HG02571 (cell line): ENCODE measurements at regions not wholly inside any gene's neighbourhood (a gene's known extent, or its start where the extent isn't known, plus 50 kb on each side); places are given as distances from the start of the nearest gene placed in this dataset.

ENCODE experiments used
- ATAC-seq: cut with Tn5 transposase; IDR thresholded peaks from one replicate; pipeline ENCODE4 v1.9.1; 2021; ENCODE audit warnings: mild to moderate bottlenecking, moderate library complexity; ENCODE audit not compliant: unreplicated experiment

DNA sequence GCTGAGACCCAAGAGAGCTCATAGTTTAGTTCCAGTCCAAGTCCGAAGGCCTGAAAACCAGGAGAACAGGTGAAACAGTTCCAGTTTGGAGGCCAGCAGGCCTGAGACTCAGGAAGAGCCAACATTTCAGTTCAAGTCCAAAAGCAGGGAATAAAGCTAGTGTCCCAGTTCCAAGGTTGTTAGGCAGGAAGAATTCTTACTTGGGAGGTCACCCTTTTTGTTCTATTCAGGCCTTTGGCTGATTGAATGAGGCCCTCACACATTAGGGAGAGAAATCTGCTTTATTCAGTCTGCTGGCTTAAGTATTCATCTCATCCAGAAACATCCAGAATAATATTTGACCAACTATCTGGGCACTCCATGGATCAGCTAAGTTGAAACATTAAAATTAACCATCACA is 294.6 kb downstream of the PCNX1 start:
- ATAC-seq = no peak

DNA sequence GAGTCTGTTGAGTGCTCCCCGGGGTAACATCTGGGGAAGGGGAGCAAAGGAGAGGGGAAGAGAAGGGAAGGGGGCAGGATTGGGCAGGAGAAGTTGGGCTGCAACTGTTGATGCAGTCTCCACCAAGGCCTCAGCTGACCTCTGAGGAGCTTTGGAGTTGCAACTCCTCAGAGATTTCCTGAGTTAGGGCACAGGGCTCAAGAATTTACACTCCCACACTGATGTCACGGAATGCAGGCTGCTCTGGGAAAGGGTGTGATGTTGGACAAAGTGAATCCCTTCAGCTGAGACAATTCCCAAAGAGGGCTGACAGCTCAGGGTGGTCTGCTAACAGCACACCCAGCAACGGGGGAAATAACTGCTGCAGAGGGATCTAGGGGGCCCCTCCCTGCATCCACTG is 295.6 kb downstream of the PCNX1 start:
- ATAC-seq = no peak

DNA sequence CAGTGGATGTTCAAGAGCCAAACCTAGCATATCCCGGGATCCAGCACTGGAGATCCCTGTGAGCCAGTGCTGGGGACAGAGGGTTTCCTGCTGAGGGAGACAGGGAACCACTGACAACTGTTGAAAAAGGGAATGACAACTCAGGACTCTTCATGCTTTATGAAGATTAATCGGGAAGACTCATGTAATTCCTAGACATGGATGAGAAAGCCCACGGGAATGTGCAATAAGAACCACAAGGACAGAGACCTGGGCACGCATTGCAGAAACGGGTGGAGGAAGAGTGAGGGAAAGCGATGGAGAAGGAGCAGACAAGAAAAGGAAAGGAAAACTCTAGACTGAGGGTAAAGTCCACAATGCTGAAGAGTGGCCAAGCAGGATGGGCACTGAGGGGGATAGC is 296.0 kb downstream of the PCNX1 start:
- ATAC-seq = no peak

DNA sequence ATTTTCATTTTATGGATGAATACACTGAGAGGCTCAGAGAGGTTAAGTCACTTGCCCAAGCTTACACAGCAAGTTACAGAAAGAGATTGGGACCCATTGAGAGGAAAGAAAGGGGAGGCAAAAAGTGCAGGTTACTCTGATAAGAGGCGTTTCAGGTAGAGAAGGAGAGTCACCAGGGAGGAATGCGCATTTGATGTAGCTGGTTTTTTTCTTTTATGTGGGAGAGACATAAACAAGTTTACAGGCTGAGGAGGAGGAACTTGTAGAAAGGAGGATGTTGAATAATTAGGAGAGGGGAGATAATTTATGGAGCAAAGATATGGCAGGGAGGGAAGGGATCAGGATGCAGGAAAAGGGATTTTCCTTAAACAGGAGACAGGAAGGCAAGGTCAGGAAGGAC is 297.0 kb downstream of the PCNX1 start:
- no peak for ATAC-seq

DNA sequence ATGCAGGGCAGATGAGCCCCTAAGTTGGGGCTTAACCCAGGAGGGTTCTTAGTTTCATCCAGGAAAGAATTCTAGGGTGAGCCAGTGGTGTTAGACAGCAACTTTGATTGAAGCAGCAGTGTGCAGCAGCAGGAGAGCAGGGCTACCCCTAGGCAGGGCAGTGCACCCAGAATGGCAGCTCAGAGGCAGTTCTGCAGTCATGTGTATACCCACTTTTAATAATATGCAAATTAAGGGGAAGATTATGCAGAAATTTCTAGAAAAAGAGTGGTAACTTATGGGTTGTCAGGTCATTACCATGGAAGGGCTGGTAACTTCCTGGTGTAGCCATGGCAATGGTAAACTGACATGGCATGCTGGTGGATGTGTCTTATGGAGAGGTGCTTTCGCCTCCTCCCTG is 297.5 kb downstream of the PCNX1 start:
- ATAC-seq = no peak

DNA sequence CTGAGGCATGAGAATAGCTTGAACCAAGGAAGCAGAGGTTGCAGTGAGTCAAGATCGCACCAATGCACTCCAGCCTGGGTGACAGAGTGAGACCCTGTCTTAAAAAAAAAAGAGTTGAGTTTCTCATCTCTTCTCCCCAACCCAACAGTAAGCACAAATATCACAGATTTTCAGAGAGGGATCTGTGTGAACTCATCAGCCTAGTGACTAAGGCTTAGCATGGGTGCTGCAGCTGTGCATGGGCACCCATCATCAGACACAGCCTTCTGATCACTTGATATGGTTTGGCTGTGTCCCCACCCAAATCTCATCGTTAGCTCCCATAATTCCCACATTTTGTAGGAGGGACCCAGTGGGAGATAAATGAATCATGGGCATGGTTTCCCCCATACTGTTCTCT is 298.9 kb downstream of the PCNX1 start:
- no peak for ATAC-seq

DNA sequence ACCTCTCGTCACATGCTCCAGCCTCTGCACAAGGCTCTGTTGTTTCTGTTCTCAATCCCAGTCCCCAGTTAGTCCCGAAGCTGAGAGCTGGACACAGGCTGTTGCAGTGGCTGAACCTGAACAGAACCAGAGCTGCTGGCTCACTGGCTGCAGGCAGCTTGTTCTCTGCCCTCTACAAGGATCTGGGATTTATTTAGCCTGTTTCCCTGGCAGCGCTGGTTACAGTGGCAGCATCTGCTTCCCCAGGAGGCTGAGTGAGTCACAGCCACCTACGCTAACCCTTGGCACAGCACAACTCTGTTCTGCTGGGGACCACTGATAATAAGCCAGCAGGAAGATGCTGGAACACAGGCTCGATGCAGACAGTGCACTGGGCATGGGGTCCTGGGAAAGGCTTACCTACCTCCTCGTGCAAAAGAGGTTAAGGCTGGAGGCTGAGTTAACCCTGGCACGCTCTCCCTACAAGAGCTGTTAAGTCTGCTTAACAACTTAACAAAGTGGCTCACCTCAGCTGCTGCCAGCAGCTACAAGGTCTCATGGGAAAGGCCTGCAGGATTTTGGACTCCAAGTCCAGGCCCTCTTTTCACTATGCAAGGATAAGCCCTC is 299.6 kb downstream of the PCNX1 start:
- no peak for ATAC-seq

DNA sequence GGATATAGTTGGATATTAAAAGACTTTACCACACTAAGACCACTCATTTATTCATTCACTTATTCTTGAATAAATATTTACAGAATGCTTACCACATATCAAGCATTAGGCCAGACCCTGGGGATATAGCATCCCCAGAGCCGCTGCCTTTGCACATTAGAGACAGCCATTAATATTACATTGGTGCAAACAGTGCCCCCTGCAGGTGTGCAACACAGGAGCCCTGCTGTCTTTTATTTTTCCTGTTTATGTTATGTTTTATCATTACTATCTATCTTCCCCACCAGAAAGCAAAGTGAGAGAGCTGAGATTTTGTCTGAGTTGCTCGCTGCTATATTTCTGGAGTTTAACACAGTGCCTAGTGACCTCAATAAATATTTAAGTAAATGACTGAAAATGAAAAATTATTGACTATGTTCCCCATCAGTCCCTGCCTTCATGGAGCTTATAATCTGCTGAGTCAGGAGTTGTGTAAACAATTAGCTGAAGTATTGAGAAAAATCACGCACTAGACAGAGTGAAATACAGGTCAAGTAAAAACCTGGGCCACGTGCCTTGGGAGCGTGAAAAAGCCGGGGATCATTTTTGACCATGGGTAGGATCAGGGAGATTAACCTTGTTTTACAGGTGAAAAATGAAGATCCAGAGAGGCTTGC is 301.6 kb downstream of the PCNX1 start:
- ATAC-seq = no peak

DNA sequence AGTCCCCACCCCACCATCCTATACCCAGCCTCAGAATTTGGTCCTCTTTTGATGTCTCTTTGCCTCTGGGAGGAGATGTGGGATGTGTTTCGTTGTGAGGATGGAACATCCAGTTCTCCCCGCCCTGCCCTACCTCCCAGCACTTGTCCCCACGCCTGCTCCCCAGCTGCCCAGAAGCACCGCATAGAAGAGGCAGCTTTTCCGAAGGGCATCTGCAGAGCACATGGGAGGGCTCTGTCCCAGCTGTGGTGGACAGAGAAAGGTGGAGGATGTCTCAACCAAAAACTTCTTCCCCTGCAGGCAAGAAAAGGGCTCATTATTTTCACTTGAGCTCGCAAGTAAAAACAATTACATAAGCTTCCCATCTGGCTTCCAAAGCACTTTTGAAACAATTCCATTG is 302.6 kb downstream of the PCNX1 start:
- ATAC-seq = no peak

DNA sequence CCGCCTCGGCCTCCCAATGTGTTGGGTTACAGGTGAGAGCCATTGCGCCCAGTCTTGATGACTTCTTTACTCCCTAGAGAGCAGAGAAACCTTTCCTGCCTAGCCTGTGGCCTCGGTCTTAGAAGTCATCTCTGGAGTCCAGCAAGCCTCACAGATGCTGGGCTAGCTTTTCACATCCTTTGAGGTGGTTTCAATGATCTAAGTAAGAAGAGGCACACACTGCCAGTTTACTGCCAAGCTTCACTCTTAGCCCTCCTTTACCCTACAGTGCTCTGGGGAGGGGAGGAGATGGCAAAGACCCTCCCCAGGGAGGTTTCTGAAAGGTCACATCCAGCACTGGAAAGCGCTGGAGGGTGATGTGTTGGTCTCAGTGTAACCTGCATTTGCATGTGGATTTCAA is 304.8 kb downstream of the PCNX1 start:
- no peak for ATAC-seq

DNA sequence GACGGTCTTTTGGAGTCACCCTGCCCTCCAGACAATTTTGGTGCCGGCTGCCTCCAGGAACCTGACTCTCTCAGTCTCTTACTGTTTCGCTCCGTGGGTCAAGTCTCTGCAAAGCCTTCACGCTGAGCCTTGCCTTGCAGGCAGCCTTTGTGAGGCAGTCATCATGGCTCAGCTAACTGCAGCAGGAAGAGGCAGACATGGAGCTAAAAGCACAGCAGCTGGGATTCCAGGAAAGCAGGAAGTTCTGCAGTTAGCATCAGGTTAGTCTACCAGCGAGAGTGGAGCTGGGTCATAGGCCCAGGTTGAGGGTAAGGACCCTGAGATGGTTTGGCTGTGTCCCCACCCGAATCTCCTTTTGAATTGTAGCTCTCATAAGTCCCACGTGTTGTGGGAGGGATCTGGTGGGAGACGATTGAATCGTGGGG is 305.4 kb downstream of the PCNX1 start:
- no peak for ATAC-seq

DNA sequence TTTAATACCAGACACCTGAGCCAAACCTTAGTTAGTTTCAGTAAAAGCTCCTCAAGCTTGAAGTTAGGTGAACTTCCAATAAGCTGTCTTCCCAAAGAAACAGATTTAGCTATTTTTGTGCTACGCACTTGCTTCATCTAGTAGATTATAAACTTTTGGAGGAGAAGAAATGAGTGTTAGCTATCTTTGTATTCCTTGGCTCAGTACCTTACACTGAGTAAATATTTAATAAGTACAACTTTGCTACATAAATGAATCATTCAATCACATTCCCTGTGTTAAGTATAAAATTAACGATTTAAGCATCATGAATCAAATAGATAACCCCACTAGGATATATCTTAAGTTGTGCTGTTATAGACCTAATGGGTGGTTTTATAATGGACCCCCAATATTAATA is 307.0 kb downstream of the PCNX1 start:
- ATAC-seq = no peak

DNA sequence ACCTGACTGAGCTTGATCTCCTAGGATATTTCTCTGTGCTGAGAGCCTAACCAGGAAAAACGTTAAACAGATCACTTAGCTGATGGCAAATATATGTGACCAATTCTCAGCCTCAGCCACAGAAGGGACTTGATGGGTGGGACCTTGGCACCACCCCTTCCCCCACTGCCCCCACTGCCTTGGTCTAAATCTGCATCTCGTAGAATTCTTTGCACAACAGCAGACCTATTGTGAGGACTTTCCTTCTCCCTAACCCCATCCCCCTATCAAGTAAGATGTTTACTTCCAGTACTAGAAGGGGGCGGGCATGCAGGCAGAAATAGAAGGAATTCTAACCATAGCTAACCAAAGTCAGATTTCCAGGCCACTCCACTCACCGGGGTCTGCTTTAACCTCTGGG is 313.2 kb downstream of the PCNX1 start:
- ATAC-seq = no peak

DNA sequence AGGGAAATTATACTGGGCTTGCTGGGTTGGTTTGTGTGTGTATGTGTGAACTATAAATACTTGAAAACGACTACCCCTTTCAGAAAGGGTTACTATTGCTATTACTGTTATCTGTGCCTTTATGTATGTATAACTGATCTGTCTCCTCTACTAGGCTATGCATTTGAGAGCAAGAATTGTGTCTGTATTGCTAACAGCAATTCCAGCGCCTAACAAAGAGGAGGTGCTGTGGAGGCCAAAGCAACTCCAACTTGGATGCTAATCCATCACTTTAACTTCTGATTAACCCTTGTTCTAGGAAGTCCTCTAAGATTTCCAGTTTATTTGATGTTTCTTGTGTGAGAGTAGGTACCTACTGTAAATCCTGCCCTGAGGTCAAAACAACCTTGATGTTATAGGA is 313.9 kb downstream of the PCNX1 start:
- ATAC-seq = no peak

DNA sequence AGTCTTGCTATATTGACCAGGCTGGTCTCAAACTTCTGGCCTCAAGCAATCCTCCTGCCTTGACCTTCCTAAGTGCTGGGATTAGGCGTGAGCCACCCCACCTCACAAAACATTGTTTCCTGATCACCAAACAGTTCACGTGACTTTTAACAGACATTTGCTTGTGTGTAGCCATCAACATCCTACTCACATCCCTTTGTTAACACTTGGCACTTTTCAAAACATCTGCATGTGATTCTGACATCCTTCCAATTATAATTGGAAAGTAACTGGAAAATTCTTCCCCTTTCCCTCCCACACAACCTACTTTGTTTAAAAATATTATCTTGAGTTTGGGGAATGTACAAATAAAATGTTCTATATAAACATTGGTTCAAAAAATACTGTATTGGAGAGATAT is 317.9 kb downstream of the PCNX1 start:
- ATAC-seq = no peak

DNA sequence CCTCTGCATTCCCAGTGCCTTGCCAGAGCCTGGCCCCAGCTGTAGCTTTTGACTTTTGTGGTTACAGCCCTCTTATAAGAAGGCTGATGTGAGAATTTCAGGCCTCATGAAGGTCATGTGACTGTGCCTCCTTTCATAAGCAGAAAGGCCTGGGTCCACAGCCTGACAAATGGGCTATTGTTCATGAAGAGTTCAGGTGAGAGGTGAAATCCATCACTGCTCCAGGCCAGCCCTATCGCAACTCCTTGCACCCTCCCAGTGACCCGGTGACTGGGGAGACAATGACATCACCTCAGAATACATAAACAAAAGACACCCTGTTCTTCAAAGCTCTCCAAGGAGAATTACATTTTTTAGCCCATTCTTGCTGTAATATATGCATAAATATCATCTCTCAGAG is 321.5 kb downstream of the PCNX1 start:
- no peak for ATAC-seq

DNA sequence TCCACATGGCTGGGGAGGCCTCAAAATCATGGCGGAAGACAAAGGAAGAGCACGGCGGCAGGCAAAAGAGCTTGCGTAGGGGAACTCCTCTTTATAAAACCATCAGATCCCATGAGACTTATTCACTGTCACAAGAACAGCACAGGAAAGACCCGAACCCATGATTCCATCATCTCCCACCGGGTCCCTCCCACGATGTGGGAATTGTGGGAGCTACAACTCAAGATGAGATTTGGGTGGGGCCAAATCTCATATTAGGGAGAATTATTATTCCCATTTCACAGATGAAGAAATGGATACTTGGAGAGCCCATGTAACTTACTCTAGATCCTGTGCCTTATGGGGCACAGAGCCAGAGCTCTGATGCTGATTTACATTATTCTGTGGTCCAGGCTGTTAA is 322.6 kb downstream of the PCNX1 start:
- no peak for ATAC-seq

DNA sequence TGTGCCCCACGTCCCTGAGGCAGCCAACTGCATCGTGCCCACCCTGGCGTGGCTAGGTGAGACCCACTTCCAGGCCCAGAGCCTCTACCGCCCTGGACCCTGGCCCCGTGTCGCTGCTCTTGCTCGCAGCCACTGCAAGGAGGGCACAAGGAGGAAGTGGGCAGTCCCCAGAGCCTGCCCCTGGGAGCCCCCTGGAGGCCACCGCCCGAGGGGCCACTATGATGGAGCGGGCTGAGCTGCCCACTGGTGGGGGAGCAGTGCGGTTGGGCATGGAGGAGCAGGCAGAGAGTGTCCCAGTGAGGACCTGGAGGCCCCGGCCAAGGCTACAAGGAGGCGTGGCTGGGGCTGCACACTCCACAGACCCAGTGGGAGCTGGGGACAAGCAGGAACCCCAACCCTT is 323.6 kb downstream of the PCNX1 start:
- no peak for ATAC-seq

DNA sequence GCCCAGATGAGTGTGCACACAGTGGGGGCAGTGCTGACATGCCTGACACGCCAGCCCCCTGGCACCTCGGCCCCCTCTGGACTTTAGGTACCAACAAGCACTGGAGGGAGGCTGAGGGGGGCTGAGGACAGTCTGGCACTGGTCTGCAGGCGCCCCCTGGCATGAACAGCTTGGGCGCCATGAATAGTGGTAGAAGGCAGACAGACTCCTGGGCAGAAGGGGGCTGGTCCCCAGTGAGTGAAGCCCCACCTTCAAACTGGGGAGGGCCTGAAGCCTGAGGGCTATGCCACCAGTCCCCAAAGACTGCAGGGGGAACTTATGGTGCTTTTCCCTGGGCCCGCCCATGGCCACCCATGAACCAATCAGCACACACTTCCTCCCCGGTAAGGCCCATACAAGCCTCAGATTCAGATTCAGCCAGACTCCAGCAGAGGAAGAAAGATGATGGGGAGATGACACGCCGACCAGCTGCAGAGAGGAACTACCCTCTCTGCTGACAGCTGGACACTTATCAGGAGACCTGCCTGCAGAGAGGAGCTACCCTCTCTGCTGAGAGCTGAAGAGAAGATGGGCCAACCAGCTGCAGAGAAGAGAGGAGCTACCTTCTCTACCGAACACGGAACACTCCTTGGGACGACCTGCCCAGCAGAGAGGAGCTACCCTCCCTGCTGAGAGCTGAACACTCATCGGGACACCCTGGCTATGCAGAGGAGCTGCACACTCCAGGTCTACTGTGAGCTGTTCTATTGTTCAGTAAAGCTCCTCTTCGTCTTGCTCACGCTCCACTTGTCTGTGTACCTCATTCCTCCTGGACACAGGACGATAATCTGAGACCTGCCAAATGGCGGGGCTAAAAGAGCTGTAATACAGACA is 324.5 kb downstream of the PCNX1 start:
- ATAC-seq = no peak

DNA sequence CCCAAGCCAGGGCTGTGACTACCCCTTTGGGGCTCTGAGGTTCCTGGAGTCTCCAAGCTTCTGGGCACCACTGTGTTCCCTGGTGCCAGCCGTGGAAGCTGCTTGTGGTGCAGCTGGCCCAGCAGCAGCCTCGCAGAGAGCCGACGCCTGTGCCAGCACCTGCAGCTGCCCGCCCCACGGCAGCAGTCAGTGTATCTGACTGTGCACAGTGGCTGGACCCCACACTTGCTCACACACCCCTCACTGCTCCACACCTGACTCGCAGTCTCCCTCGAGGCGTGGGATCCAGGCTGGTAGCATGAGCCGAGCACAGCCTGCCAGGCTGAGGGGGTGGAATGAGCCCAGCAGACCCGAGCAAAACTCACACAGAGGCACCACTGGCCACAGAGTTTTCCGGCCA is 325.2 kb downstream of the PCNX1 start:
- no peak for ATAC-seq

DNA sequence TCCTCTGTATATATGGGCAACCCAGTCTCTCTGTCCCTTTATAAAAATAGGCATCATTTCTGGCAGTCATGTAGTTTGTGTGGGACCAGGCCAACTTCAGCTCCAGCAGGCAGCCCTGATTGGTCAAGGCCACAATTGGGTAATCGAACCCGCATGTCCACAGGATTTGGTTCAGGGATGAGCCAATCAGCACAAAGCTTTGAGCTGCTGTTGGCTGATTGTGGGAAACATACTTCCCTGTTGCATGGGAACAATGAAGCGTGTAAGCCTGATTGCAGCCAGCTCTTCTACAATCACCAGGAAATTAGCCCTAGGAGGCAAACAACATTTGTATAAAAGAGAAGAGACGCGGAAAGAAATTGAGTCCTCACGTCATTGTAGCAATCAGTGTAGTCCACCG is 328.6 kb downstream of the PCNX1 start:
- ATAC-seq = no peak

DNA sequence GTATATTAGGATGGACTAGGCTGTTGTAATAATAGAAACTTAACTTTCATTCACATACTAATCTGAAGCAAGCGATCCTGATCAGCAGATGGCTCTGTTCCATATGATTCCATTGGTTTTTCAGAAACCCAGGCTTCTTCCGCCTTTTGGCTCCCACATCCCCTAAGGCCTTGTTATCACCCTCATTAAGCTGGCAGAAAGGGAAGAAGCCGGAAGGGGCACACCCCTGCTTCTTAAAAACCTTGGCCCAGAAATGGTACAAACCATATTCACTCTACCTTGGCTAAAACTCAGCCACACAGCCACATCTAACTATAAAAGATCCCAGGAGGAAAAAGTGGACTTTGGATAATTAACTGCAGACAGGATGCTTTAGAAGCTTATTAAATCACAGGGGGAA is 329.2 kb downstream of the PCNX1 start:
- ATAC-seq = no peak
